Spleen (tissue), 7 donors: ENCODE measurements at regions not wholly inside any gene's neighbourhood (a gene's known extent, or its start where the extent isn't known, plus 50 kb on each side); places are given as distances from the start of the nearest gene placed in this dataset.

Experiments used
- CTCF ChIP-seq, 11 experiments: fragments of 200-600 bp in 7 of 11; fragments of 450-650 bp in 4 of 11; sonication (generic) in 4 of 11; IDR thresholded peaks in 8 of 11; conservative IDR thresholded peaks in 3 of 11; 1 replicate in 7 of 11; 2 replicates in 4 of 11; pipeline versions ENCODE4 v1.4.0 to v1.8.0; 2016 to 2021; ENCODE audit warnings: antibody characterized with exemption in 11 of 11, inconsistent platforms in 4 of 11, mild to moderate bottlenecking in 1 of 11
- POLR2A ChIP-seq, 3 donors: fragments of 450-650 bp; IDR thresholded peaks; one replicate each; pipeline ENCODE4 v1.5.1; 2017; ENCODE audit warnings: antibody characterized with exemption in 3 of 3, mild to moderate bottlenecking in 1 of 3
- POLR2AphosphoS5 ChIP-seq, 3 donors: sonication (generic); formaldehyde crosslinking; IDR thresholded peaks; one replicate each; pipeline ENCODE4 v1.5.1; 2017; ENCODE audit warnings: antibody characterized with exemption in 3 of 3
- donor health status: DM: no; HTN: no; CAD: no; lungs with moderate emphysema.
- donor health status: DM: no; HTN: no; CAD: no.
- donor health status: DM: no; HTN: no; CAD: no.

GRCh38 chr4:24337451-24338190 is 246.7 kb downstream of the DHX15 start:
- TF ChIP-seq CTCF (IDR thresholded peaks at IDR 0.05 in 8 of 11, conservative IDR thresholded peaks at IDR 0.05 in 3 of 11): no peak
- TF ChIP-seq POLR2A (IDR thresholded peaks at IDR 0.05): no peak
- no peak for TF ChIP-seq POLR2AphosphoS5 (IDR thresholded peaks at IDR 0.05)
